ENCODE measurements at regions not wholly inside any gene's neighbourhood (a gene's known extent, or its start where the extent isn't known, plus 50 kb on each side); places are given as distances from the start of the nearest gene placed in this dataset.
A peak's percentile ranks its signal among the peaks of the same experiment; 100 is the strongest.

- Histone ChIP-seq H3K4me3 (no peak overlapping the region), H3K27me3 (no peaks in the 10 kb centered on the region), H3K4me1 (peaks cover 0 to 8% (median 0%) of the 10 kb centered on the region in 9 donors), H3K9me3 (no peaks in the 10 kb centered on the region), H3K27ac (peak overlapping the region in 4 of 10 donors; percentile 15 to 58 (median 36)), H3K36me3 (no peaks in the 10 kb centered on the region)
- ATAC-seq: no peak
- DNase-seq: no peak
- no peak for TF ChIP-seq CTCF (IDR thresholded peaks at IDR 0.05)
- intact Hi-C loops (cut with DNase I): no loop called here
- 83 to 97% methylated on average over 3 of the region's 3 CpGs for WGBS, 2 donors
These were observed 95.6 kb upstream of the ADRA1B start for GRCh38 chr5:159820692-159821091.

- no peaks in the 10 kb centered on the region for H3K27me3 ChIP-seq
- TF ChIP-seq CTCF (IDR thresholded peaks at IDR 0.05): no peak
- no peaks in the 10 kb centered on the region for H3K36me3 ChIP-seq
- ATAC-seq (no peak), DNase-seq (no peak)
- H3K27ac ChIP-seq: no peak overlapping the region
- intact Hi-C loops (cut with DNase I): no loop called here
- peaks cover 0 to 10% (median 0%) of the 10 kb centered on the region in 9 donors for H3K4me1 ChIP-seq
- no peaks in the 10 kb centered on the region for H3K9me3 ChIP-seq
- no peak overlapping the region for H3K4me3 ChIP-seq
- 89 to 93% methylated on average over 9 of the region's 9 CpGs for WGBS, 2 donors
These were observed 94.8 kb upstream of the ADRA1B start for GRCh38 chr5:159821461-159821940.

GRCh38 chr5:159824188-159825161, 91.8 kb upstream of the ADRA1B start:
- no peak for TF ChIP-seq CTCF (IDR thresholded peaks at IDR 0.05)
- H3K4me1 ChIP-seq: peaks cover 0 to 15% (median 0%) of the 10 kb centered on the region in 9 donors
- 67 to 68% methylated on average over 6 of the region's 6 CpGs for WGBS, 2 donors
- H3K4me3 ChIP-seq: no peak overlapping the region
- peaks cover 0 to 2% (median 0%) of the 10 kb centered on the region in 7 donors for H3K27me3 ChIP-seq
- no peak for ATAC-seq
- intact Hi-C loops (cut with DNase I): no loop called here
- no peak overlapping the region for H3K27ac ChIP-seq
- H3K9me3 ChIP-seq: no peaks in the 10 kb centered on the region
- DNase-seq: no peak
- no peaks in the 10 kb centered on the region for H3K36me3 ChIP-seq

GRCh38 chr5:159825551-159826051, 90.7 kb upstream of the ADRA1B start:
- intact Hi-C loops (cut with DNase I): no loop called here
- no peaks in the 10 kb centered on the region for H3K9me3 ChIP-seq
- H3K27me3 ChIP-seq: peaks cover 0 to 6% (median 0%) of the 10 kb centered on the region in 7 donors
- H3K4me1 ChIP-seq: peaks cover 0 to 15% (median 0%) of the 10 kb centered on the region in 9 donors
- TF ChIP-seq CTCF (IDR thresholded peaks at IDR 0.05): no peak
- no peak overlapping the region for H3K4me3 ChIP-seq
- peak overlapping the region in 1 of 10 donors; percentile 6 for H3K27ac ChIP-seq
- no peaks in the 10 kb centered on the region for H3K36me3 ChIP-seq
- peak in 4 of 8 donors; percentile 28 to 65 (median 58) for ATAC-seq
- WGBS, 2 donors: 53 to 56% methylated on average over 3 of the region's 3 CpGs
- no peak for DNase-seq

Measured in heart right ventricle (tissue), 16 donors.